ENCODE measurements at regions not wholly inside any gene's neighbourhood (a gene's known extent, or its start where the extent isn't known, plus 50 kb on each side); places are given as distances from the start of the nearest gene placed in this dataset.

DNA sequence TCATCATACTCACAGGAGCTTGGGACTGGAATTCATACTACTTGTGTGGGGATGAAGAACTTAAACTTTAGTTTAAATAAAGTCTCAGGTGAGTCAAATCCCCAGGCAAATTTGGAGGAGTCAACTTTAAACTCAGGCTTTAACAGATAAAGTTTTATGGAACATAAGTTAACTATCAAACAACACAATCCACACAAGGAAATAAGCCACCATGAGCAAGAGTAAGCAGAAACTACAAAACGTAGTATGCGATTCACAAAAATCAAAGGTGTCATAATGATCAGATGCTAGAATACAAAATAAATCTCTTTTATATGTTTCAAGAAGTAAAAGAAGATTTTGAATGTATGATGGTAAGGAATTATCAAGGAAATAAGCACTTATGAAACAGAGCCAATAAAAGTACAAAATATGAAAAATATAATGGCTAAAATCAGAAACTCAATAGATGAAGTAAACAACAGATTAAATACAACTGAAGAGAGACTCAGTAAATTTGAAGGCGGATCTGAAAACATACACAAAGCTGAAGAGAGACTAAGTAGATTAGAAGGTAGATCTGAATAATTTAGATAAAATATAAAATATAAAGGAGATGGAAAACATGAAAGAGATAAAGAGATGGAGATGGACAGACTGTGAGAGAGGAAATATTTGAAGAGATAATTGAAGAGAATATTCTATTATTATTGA, 97.5 kb upstream of the TWIST2 start:
- H3K4me3 ChIP-seq (ENCODE audit: low read depth, low read length): no peak overlapping the region
- DNase-seq (ENCODE audit: low read depth): no peak
- TF ChIP-seq, protein P1, sequence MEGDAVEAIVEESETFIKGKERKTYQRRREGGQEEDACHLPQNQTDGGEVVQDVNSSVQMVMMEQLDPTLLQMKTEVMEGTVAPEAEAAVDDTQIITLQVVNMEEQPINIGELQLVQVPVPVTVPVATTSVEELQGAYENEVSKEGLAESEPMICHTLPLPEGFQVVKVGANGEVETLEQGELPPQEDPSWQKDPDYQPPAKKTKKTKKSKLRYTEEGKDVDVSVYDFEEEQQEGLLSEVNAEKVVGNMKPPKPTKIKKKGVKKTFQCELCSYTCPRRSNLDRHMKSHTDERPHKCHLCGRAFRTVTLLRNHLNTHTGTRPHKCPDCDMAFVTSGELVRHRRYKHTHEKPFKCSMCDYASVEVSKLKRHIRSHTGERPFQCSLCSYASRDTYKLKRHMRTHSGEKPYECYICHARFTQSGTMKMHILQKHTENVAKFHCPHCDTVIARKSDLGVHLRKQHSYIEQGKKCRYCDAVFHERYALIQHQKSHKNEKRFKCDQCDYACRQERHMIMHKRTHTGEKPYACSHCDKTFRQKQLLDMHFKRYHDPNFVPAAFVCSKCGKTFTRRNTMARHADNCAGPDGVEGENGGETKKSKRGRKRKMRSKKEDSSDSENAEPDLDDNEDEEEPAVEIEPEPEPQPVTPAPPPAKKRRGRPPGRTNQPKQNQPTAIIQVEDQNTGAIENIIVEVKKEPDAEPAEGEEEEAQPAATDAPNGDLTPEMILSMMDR (IDR thresholded peaks at IDR 0.05; ENCODE audit: control insufficient read depth, extremely low read depth, insufficient read depth): no peak

GRCh38 chr2:238754259-238754658, 93.6 kb upstream of the TWIST2 start:
- TF ChIP-seq, protein P1 (IDR thresholded peaks at IDR 0.05; ENCODE audit: control insufficient read depth, extremely low read depth, insufficient read depth): 0 out of 2 replicates have a peak, but pooled peaks have one; percentile 15
- DNase-seq (ENCODE audit: low read depth): no peak
- no peak overlapping the region for H3K4me3 ChIP-seq (ENCODE audit: low read depth, low read length)

GRCh38 chr2:238761868-238762267, 86.0 kb upstream of the TWIST2 start:
- no peak overlapping the region for H3K4me3 ChIP-seq (ENCODE audit: low read depth, low read length)
- TF ChIP-seq, protein P1 (IDR thresholded peaks at IDR 0.05; ENCODE audit: control insufficient read depth, extremely low read depth, insufficient read depth): no peak
- DNase-seq (ENCODE audit: low read depth): peak; percentile 6

- DNase-seq (ENCODE audit: low read depth): no peak
- TF ChIP-seq, protein P1 (IDR thresholded peaks at IDR 0.05; ENCODE audit: control insufficient read depth, extremely low read depth, insufficient read depth): no peak
- no peak overlapping the region for H3K4me3 ChIP-seq (ENCODE audit: low read depth, low read length)
These were observed 84.4 kb upstream of the TWIST2 start for GRCh38 chr2:238763471-238763995.

DNA sequence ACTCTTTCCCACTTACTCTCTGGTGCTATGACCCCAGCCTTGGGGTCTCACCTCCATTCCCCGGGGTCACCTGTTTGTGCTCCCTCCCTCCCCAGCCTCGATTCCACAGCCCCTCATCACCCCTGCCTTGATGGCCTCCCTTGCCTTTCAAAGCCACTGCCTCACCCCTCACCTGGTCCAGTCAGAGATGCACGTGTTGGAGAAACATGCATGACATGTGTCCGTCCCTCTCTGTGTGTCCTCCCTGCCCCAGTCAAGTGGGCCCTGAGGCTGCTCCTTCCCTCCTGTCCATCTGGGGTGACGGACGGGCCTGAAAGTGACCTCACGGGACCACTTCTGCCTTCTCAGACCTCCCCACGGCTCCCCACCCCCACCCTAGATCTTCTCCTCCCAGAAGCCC, 82.3 kb upstream of the TWIST2 start:
- no peak overlapping the region for H3K4me3 ChIP-seq (ENCODE audit: low read depth, low read length)
- TF ChIP-seq, protein P1 (IDR thresholded peaks at IDR 0.05; ENCODE audit: control insufficient read depth, extremely low read depth, insufficient read depth): no peak
- no peak for DNase-seq (ENCODE audit: low read depth)

- DNase-seq (ENCODE audit: low read depth): no peak
- no peak overlapping the region for H3K4me3 ChIP-seq (ENCODE audit: low read depth, low read length)
- TF ChIP-seq, protein P1 (IDR thresholded peaks at IDR 0.05; ENCODE audit: control insufficient read depth, extremely low read depth, insufficient read depth): peak; percentile 25
These were observed 76.7 kb upstream of the TWIST2 start for GRCh38 chr2:238771218-238771617.

GRCh38 chr2:238771639-238772038, 76.2 kb upstream of the TWIST2 start:
- DNase-seq (ENCODE audit: low read depth): no peak
- TF ChIP-seq, protein P1 (IDR thresholded peaks at IDR 0.05; ENCODE audit: control insufficient read depth, extremely low read depth, insufficient read depth): no peak
- no peak overlapping the region for H3K4me3 ChIP-seq (ENCODE audit: low read depth, low read length)
